Fibroblast of skin of right biceps (primary cell): ENCODE measurements at regions not wholly inside any gene's neighbourhood (a gene's known extent, or its start where the extent isn't known, plus 50 kb on each side); places are given as distances from the start of the nearest gene placed in this dataset.

ENCODE experiments used
- DNase-seq: peaks from one replicate; pipeline ENCODE4 v3.0.0-alpha.2; 2013

- DNase-seq, result no peak
Observed at GRCh38 chr14:87079416-87079815, 913.6 kb downstream of the GALC start.

- no peak for DNase-seq
Observed at GRCh38 chr14:87076922-87077321, 916.1 kb downstream of the GALC start.

- DNase-seq, result peak; percentile 17
Observed at GRCh38 chr14:87076146-87076545, 916.8 kb downstream of the GALC start.

- DNase-seq, result no peak
Observed at GRCh38 chr14:87073880-87074570, 919.0 kb downstream of the GALC start.

- no peak for DNase-seq
Observed at GRCh38 chr14:87067591-87067990, 925.4 kb downstream of the GALC start.

GRCh38 chr14:87067061-87067460 is 925.9 kb downstream of the GALC start:
- no peak for DNase-seq

GRCh38 chr14:87066221-87066817 is 926.7 kb downstream of the GALC start:
- DNase-seq, result peak; percentile 11

- no peak for DNase-seq
Observed at GRCh38 chr14:87065366-87065765, 927.6 kb downstream of the GALC start.

- no peak for DNase-seq
Observed at GRCh38 chr14:87063181-87063580, 929.8 kb downstream of the GALC start.

GRCh38 chr14:87060405-87060804 is 932.6 kb downstream of the GALC start:
- no peak for DNase-seq

- DNase-seq, result no peak
Observed at GRCh38 chr14:87059060-87059839, 933.7 kb downstream of the GALC start.

GRCh38 chr14:87055007-87055406 is 938.0 kb downstream of the GALC start:
- DNase-seq, result no peak

GRCh38 chr14:87052646-87053225 is 940.2 kb downstream of the GALC start:
- no peak for DNase-seq

- no peak for DNase-seq
Observed at GRCh38 chr14:87050421-87050820, 942.6 kb downstream of the GALC start.

- DNase-seq, result peak; percentile 56
Observed at GRCh38 chr14:87049950-87050349, 943.0 kb downstream of the GALC start.

GRCh38 chr14:87046960-87047359 is 946.0 kb downstream of the GALC start:
- DNase-seq, result no peak

GRCh38 chr14:87045956-87046355 is 947.0 kb downstream of the GALC start:
- DNase-seq, result no peak

GRCh38 chr14:87045246-87045645 is 947.7 kb downstream of the GALC start:
- DNase-seq, result peak; percentile 21

GRCh38 chr14:87044807-87045206 is 948.2 kb downstream of the GALC start:
- DNase-seq, result no peak

GRCh38 chr14:87043667-87044200 is 949.2 kb downstream of the GALC start:
- no peak for DNase-seq

- DNase-seq, result no peak
Observed at GRCh38 chr14:87042354-87042753, 950.6 kb downstream of the GALC start.

- no peak for DNase-seq
Observed at GRCh38 chr14:87041290-87042020, 951.5 kb downstream of the GALC start.

GRCh38 chr14:87034680-87035079 is 958.3 kb downstream of the GALC start:
- DNase-seq, result no peak
